ENCODE measurements at regions not wholly inside any gene's neighbourhood (a gene's known extent, or its start where the extent isn't known, plus 50 kb on each side); places are given as distances from the start of the nearest gene placed in this dataset.

- no peak for DNase-seq
Observed at GRCh38 chr17:65477600-65477999, 83.8 kb downstream of the AXIN2 start.

- no peak for DNase-seq
Observed at GRCh38 chr17:65474660-65475059, 86.8 kb downstream of the AXIN2 start.

GRCh38 chr17:65473985-65474384 lies 87.5 kb downstream of the AXIN2 start:
- DNase-seq: no peak

GRCh38 chr17:65473363-65473762 lies 88.1 kb downstream of the AXIN2 start:
- no peak for DNase-seq

GRCh38 chr17:65472666-65473309 lies 88.7 kb downstream of the AXIN2 start:
- DNase-seq: no peak

- no peak for DNase-seq
Observed at GRCh38 chr17:65470783-65471182, 90.7 kb downstream of the AXIN2 start.

GRCh38 chr17:65468321-65468720 lies 93.1 kb downstream of the AXIN2 start:
- no peak for DNase-seq

- DNase-seq: no peak
Observed at GRCh38 chr17:65467156-65467555, 94.3 kb downstream of the AXIN2 start.

GRCh38 chr17:65466547-65466946 lies 94.9 kb downstream of the AXIN2 start:
- DNase-seq: no peak

- DNase-seq: no peak
Observed at GRCh38 chr17:65463242-65463641, 98.2 kb downstream of the AXIN2 start.

- no peak for DNase-seq
Observed at GRCh38 chr17:65459677-65460347, 101.6 kb downstream of the AXIN2 start.

- no peak for DNase-seq
Observed at GRCh38 chr17:65457635-65458257, 103.7 kb downstream of the AXIN2 start.

- no peak for DNase-seq
Observed at GRCh38 chr17:65457183-65457582, 104.3 kb downstream of the AXIN2 start.

GRCh38 chr17:65456368-65457151 lies 104.9 kb downstream of the AXIN2 start:
- DNase-seq: no peak

GRCh38 chr17:65455972-65456343 lies 105.5 kb downstream of the AXIN2 start:
- DNase-seq: no peak

- DNase-seq: no peak
Observed at GRCh38 chr17:65455154-65455971, 106.1 kb downstream of the AXIN2 start.

GRCh38 chr17:65453204-65453931 lies 108.1 kb downstream of the AXIN2 start:
- no peak for DNase-seq

GRCh38 chr17:65449495-65449894 lies 112.0 kb downstream of the AXIN2 start:
- peak in 1 of 2 donors; percentile 1 for DNase-seq

- no peak for DNase-seq
Observed at GRCh38 chr17:65447823-65448222, 113.6 kb downstream of the AXIN2 start.

- no peak for DNase-seq
Observed at GRCh38 chr17:65446838-65447526, 114.5 kb downstream of the AXIN2 start.

- no peak for DNase-seq
Observed at GRCh38 chr17:65446043-65446442, 115.4 kb downstream of the AXIN2 start.

Measured in inflammatory macrophage (primary cell).